ENCODE measurements at regions not wholly inside any gene's neighbourhood (a gene's known extent, or its start where the extent isn't known, plus 50 kb on each side); places are given as distances from the start of the nearest gene placed in this dataset.

DNA sequence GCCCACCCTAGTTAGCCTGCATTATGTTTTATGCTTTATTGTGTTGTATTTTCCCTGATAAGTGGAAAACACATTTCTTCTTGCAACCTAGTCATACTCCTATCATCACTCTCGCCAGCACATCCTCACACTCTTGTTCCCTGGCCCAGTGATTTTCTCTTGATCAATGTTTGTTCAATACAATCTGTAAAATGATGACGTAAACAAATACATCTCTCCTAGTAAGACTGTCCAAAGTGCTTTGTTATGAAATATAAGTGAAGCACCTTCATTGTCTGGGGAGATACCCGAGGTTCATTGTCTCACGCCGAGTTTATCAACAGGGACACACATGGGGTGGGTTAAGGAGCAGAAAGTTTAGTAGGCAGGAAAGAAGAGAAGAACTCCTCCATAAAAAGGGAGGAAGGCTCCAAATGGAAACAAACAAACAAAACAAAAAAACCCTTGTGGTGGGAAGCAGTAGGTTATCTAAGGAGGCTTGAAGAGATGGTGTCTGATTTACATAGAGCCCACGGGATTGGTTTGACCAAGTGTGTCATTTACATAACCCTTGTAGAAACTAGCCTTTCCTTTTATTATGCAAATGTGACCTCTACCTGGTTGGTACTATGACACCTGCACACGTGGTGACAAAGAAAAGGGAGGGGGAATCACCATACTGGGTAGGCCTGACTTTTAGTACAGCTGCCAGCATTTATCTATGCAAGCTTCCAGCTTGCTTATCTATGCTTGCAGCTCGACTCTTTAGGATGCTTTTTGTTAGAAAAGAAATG, 1317.9 kb upstream of the SPRY2 start:
- DNase-seq (ENCODE audit: low spot score), result no peak
- Histone ChIP-seq H3K27ac (ENCODE audit: low read depth in 1 of 2, low read length in 2 of 2) (no peak overlapping the region), H3K4me1 (ENCODE audit: control insufficient read depth in 4 of 4, insufficient read depth in 4 of 4, low read length in 3 of 4) (no peaks in the 10 kb centered on the region), H3K9ac (ENCODE audit: low read depth in 1 of 2, low read length in 2 of 2) (no peak overlapping the region), H3K27me3 (ENCODE audit: control insufficient read depth in 4 of 4, insufficient read depth in 4 of 4, low read length in 3 of 4) (no peaks in the 10 kb centered on the region), H3K9me3 (ENCODE audit: control insufficient read depth in 4 of 4, low read length in 3 of 4) (no peaks in the 10 kb centered on the region), H3K36me3 (ENCODE audit: control insufficient read depth in 4 of 4, insufficient read depth in 3 of 4, low read depth in 1 of 4, low read length in 3 of 4) (no peaks in the 10 kb centered on the region), H3K4me3 (ENCODE audit: low read depth in 1 of 3, low read length in 3 of 3) (no peak overlapping the region)
- 63% methylated on average over 8 of the region's 8 CpGs for WGBS
- TF ChIP-seq FOXA2 (IDR thresholded peaks at IDR 0.05) (no peak), TAF1 (conservative IDR thresholded peaks at IDR 0.05) (no peak), HNF4G (IDR thresholded peaks at IDR 0.05) (no peak), RXRA (IDR thresholded peaks at IDR 0.05) (no peak), RAD21 (IDR thresholded peaks at IDR 0.05) (no peak), EGR1 (IDR thresholded peaks at IDR 0.05; ENCODE audit: low read depth in 2 of 2) (no peak), SP1 (IDR thresholded peaks at IDR 0.05) (no peak), GABPA (IDR thresholded peaks at IDR 0.05 in 1 of 2, conservative IDR thresholded peaks at IDR 0.05 in 1 of 2) (no peak), HNF4A (conservative IDR thresholded peaks at IDR 0.05) (no peak), NR2F2 (IDR thresholded peaks at IDR 0.05) (no peak), YY1 (IDR thresholded peaks at IDR 0.05) (no peak), FOXA1 (IDR thresholded peaks at IDR 0.05) (no peak), JUND (IDR thresholded peaks at IDR 0.05) (no peak)
- TF ChIP-seq, protein P1, sequence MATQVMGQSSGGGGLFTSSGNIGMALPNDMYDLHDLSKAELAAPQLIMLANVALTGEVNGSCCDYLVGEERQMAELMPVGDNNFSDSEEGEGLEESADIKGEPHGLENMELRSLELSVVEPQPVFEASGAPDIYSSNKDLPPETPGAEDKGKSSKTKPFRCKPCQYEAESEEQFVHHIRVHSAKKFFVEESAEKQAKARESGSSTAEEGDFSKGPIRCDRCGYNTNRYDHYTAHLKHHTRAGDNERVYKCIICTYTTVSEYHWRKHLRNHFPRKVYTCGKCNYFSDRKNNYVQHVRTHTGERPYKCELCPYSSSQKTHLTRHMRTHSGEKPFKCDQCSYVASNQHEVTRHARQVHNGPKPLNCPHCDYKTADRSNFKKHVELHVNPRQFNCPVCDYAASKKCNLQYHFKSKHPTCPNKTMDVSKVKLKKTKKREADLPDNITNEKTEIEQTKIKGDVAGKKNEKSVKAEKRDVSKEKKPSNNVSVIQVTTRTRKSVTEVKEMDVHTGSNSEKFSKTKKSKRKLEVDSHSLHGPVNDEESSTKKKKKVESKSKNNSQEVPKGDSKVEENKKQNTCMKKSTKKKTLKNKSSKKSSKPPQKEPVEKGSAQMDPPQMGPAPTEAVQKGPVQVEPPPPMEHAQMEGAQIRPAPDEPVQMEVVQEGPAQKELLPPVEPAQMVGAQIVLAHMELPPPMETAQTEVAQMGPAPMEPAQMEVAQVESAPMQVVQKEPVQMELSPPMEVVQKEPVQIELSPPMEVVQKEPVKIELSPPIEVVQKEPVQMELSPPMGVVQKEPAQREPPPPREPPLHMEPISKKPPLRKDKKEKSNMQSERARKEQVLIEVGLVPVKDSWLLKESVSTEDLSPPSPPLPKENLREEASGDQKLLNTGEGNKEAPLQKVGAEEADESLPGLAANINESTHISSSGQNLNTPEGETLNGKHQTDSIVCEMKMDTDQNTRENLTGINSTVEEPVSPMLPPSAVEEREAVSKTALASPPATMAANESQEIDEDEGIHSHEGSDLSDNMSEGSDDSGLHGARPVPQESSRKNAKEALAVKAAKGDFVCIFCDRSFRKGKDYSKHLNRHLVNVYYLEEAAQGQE (IDR thresholded peaks at IDR 0.05), result no peak
- TF ChIP-seq, protein P2, sequence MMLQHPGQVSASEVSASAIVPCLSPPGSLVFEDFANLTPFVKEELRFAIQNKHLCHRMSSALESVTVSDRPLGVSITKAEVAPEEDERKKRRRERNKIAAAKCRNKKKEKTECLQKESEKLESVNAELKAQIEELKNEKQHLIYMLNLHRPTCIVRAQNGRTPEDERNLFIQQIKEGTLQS (IDR thresholded peaks at IDR 0.05), result no peak
- TF ChIP-seq, protein P3, sequence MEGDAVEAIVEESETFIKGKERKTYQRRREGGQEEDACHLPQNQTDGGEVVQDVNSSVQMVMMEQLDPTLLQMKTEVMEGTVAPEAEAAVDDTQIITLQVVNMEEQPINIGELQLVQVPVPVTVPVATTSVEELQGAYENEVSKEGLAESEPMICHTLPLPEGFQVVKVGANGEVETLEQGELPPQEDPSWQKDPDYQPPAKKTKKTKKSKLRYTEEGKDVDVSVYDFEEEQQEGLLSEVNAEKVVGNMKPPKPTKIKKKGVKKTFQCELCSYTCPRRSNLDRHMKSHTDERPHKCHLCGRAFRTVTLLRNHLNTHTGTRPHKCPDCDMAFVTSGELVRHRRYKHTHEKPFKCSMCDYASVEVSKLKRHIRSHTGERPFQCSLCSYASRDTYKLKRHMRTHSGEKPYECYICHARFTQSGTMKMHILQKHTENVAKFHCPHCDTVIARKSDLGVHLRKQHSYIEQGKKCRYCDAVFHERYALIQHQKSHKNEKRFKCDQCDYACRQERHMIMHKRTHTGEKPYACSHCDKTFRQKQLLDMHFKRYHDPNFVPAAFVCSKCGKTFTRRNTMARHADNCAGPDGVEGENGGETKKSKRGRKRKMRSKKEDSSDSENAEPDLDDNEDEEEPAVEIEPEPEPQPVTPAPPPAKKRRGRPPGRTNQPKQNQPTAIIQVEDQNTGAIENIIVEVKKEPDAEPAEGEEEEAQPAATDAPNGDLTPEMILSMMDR (IDR thresholded peaks at IDR 0.05; ENCODE audit: low read depth, low read length, missing input control), result no peak
- TF ChIP-seq, protein P4, sequence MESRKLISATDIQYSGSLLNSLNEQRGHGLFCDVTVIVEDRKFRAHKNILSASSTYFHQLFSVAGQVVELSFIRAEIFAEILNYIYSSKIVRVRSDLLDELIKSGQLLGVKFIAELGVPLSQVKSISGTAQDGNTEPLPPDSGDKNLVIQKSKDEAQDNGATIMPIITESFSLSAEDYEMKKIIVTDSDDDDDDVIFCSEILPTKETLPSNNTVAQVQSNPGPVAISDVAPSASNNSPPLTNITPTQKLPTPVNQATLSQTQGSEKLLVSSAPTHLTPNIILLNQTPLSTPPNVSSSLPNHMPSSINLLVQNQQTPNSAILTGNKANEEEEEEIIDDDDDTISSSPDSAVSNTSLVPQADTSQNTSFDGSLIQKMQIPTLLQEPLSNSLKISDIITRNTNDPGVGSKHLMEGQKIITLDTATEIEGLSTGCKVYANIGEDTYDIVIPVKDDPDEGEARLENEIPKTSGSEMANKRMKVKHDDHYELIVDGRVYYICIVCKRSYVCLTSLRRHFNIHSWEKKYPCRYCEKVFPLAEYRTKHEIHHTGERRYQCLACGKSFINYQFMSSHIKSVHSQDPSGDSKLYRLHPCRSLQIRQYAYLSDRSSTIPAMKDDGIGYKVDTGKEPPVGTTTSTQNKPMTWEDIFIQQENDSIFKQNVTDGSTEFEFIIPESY (IDR thresholded peaks at IDR 0.05), result no peak
- TF ChIP-seq, protein P5, sequence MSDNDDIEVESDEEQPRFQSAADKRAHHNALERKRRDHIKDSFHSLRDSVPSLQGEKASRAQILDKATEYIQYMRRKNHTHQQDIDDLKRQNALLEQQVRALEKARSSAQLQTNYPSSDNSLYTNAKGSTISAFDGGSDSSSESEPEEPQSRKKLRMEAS (IDR thresholded peaks at IDR 0.05), result no peak
